ENCODE measurements at regions not wholly inside any gene's neighbourhood (a gene's known extent, or its start where the extent isn't known, plus 50 kb on each side); places are given as distances from the start of the nearest gene placed in this dataset.

- TF ChIP-seq CTCF (IDR thresholded peaks at IDR 0.05) (no peak), POLR2A (IDR thresholded peaks at IDR 0.05) (no peak), EP300 (IDR thresholded peaks at IDR 0.05) (no peak)
Measured at GRCh38 chr20:41905199-41905598, 287.0 kb upstream of the CHD6 start.
